ENCODE measurements at regions not wholly inside any gene's neighbourhood (a gene's known extent, or its start where the extent isn't known, plus 50 kb on each side); places are given as distances from the start of the nearest gene placed in this dataset.

- Histone ChIP-seq H3K4me1 (ENCODE audit: control insufficient read depth in 2 of 3, insufficient read depth in 2 of 3, low read depth in 1 of 3, low read length in 3 of 3) (no peaks in the 10 kb centered on the region), H3K4me3 (ENCODE audit: low read length in 3 of 3) (no peak overlapping the region), H3K9ac (ENCODE audit: low read length in 3 of 3) (no peak overlapping the region), H3K27ac (ENCODE audit: low read depth in 2 of 2, low read length in 2 of 2) (no peak overlapping the region), H3K27me3 (ENCODE audit: control insufficient read depth, insufficient read depth, low read length) (no peaks in the 10 kb centered on the region), H3K9me3 (ENCODE audit: control insufficient read depth in 2 of 3, insufficient read depth in 1 of 3, low read length in 3 of 3) (no peaks in the 10 kb centered on the region), H3K36me3 (ENCODE audit: control insufficient read depth in 2 of 3, insufficient read depth in 3 of 3, low read length in 3 of 3) (no peaks in the 10 kb centered on the region)
- DNase-seq, result no peak
- intact Hi-C loops (cut with DNase I), result no loop called here
- FAIRE-seq, result no peak
- no peak for TF ChIP-seq CTCF (IDR thresholded peaks at IDR 0.05; ENCODE audit: borderline replicate concordance, extremely low read depth, insufficient read depth)
Measured at GRCh38 chr12:113744802-113745395, 221.2 kb downstream of the RBM19 start.

GRCh38 chr12:113742801-113743200, 223.3 kb downstream of the RBM19 start:
- DNase-seq (no peak), FAIRE-seq (no peak)
- Histone ChIP-seq H3K27ac (ENCODE audit: low read depth in 2 of 2, low read length in 2 of 2) (no peak overlapping the region), H3K4me3 (ENCODE audit: low read length in 3 of 3) (no peak overlapping the region), H3K4me1 (ENCODE audit: control insufficient read depth in 2 of 3, insufficient read depth in 2 of 3, low read depth in 1 of 3, low read length in 3 of 3) (no peaks in the 10 kb centered on the region), H3K27me3 (ENCODE audit: control insufficient read depth, insufficient read depth, low read length) (no peaks in the 10 kb centered on the region), H3K36me3 (ENCODE audit: control insufficient read depth in 2 of 3, insufficient read depth in 3 of 3, low read length in 3 of 3) (no peaks in the 10 kb centered on the region), H3K9ac (ENCODE audit: low read length in 3 of 3) (no peak overlapping the region), H3K9me3 (ENCODE audit: control insufficient read depth in 2 of 3, insufficient read depth in 1 of 3, low read length in 3 of 3) (no peaks in the 10 kb centered on the region)
- no peak for TF ChIP-seq CTCF (IDR thresholded peaks at IDR 0.05; ENCODE audit: borderline replicate concordance, extremely low read depth, insufficient read depth)
- intact Hi-C loops (cut with DNase I), result no loop called here

GRCh38 chr12:113740699-113741098, 225.4 kb downstream of the RBM19 start:
- Histone ChIP-seq H3K9ac (ENCODE audit: low read length in 3 of 3) (no peak overlapping the region), H3K27me3 (ENCODE audit: control insufficient read depth, insufficient read depth, low read length) (no peaks in the 10 kb centered on the region), H3K9me3 (ENCODE audit: control insufficient read depth in 2 of 3, insufficient read depth in 1 of 3, low read length in 3 of 3) (no peaks in the 10 kb centered on the region), H3K36me3 (ENCODE audit: control insufficient read depth in 2 of 3, insufficient read depth in 3 of 3, low read length in 3 of 3) (no peaks in the 10 kb centered on the region), H3K27ac (ENCODE audit: low read depth in 2 of 2, low read length in 2 of 2) (no peak overlapping the region), H3K4me1 (ENCODE audit: control insufficient read depth in 2 of 3, insufficient read depth in 2 of 3, low read depth in 1 of 3, low read length in 3 of 3) (no peaks in the 10 kb centered on the region), H3K4me3 (ENCODE audit: low read length in 3 of 3) (no peak overlapping the region)
- intact Hi-C loops (cut with DNase I), result no loop called here
- no peak for TF ChIP-seq CTCF (IDR thresholded peaks at IDR 0.05; ENCODE audit: borderline replicate concordance, extremely low read depth, insufficient read depth)
- DNase-seq (no peak), FAIRE-seq (no peak)

GRCh38 chr12:113735131-113735530, 231.0 kb downstream of the RBM19 start:
- Histone ChIP-seq H3K27ac (ENCODE audit: low read depth in 2 of 2, low read length in 2 of 2) (no peak overlapping the region), H3K36me3 (ENCODE audit: control insufficient read depth in 2 of 3, insufficient read depth in 3 of 3, low read length in 3 of 3) (no peaks in the 10 kb centered on the region), H3K4me1 (ENCODE audit: control insufficient read depth in 2 of 3, insufficient read depth in 2 of 3, low read depth in 1 of 3, low read length in 3 of 3) (no peaks in the 10 kb centered on the region), H3K9ac (ENCODE audit: low read length in 3 of 3) (no peak overlapping the region), H3K4me3 (ENCODE audit: low read length in 3 of 3) (no peak overlapping the region), H3K9me3 (ENCODE audit: control insufficient read depth in 2 of 3, insufficient read depth in 1 of 3, low read length in 3 of 3) (no peaks in the 10 kb centered on the region), H3K27me3 (ENCODE audit: control insufficient read depth, insufficient read depth, low read length) (no peaks in the 10 kb centered on the region)
- intact Hi-C loops (cut with DNase I), result no loop called here
- no peak for DNase-seq
- TF ChIP-seq CTCF (IDR thresholded peaks at IDR 0.05; ENCODE audit: borderline replicate concordance, extremely low read depth, insufficient read depth), result no peak
- no peak for FAIRE-seq

All from kidney (tissue), 13 donors.